ENCODE measurements at regions not wholly inside any gene's neighbourhood (a gene's known extent, or its start where the extent isn't known, plus 50 kb on each side); places are given as distances from the start of the nearest gene placed in this dataset.
A peak's percentile ranks its signal among the peaks of the same experiment; 100 is the strongest.
"Not testable (repeated sequence)": the region's sequence is repeated elsewhere in the genome, so short reads cannot be mapped to it uniquely, and the experiment has no call there.

DNA sequence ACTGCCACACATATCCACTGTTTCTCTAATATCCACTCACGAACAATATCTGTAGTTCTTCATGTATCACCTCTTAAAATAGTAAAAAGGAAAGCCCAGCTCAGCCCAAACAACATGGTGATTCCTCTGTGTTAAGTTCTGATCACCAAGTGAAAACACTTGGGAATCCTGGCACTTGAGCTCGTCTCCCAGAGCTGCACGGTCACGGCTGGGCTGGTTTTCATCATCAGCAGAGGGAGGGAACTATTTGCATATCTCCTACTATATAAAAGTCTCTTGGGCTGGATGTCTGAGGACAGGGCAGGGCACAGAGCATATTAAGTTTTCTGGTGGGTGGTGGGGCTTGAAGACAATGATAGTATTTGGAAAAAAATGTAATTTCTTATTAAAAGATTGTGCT lies 870.6 kb downstream of the TMEM121 start:
- DNase-seq: no peak
- H3K27me3 ChIP-seq (ENCODE audit: control insufficient read depth, insufficient read depth, low read length): no peaks in the 10 kb centered on the region
- no peaks in the 10 kb centered on the region for H3K36me3 ChIP-seq (replicated peaks; ENCODE audit: control insufficient read depth, insufficient read depth, low read length)
- H3K4me3 ChIP-seq (ENCODE audit: insufficient read depth, low read depth, low read length): no peak overlapping the region

DNA sequence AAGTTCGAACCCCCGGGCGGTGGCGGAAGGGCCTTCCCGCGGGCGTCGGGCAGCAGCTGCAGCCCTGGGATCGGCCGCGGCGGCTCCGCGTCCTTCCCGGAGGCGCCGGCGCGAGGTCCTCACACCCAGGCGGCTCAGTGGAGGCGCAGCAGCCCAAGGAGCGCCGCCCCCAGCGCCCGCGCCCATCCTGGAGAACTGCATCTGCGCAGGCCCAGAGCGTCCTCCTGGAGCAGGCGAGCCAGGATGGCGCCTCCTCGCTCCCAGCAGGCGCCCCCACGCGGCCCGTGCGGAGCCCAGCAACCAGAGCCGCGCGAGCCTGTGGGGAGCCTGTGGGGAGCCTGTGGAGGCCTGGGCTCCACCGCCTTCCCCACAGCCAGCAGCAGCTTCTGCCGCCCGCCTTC lies 872.5 kb downstream of the TMEM121 start:
- not testable (repeated sequence) for H3K4me3 ChIP-seq (ENCODE audit: insufficient read depth, low read depth, low read length); DNase-seq; H3K27me3 ChIP-seq (ENCODE audit: control insufficient read depth, insufficient read depth, low read length); H3K36me3 ChIP-seq (replicated peaks; ENCODE audit: control insufficient read depth, insufficient read depth, low read length)

DNA sequence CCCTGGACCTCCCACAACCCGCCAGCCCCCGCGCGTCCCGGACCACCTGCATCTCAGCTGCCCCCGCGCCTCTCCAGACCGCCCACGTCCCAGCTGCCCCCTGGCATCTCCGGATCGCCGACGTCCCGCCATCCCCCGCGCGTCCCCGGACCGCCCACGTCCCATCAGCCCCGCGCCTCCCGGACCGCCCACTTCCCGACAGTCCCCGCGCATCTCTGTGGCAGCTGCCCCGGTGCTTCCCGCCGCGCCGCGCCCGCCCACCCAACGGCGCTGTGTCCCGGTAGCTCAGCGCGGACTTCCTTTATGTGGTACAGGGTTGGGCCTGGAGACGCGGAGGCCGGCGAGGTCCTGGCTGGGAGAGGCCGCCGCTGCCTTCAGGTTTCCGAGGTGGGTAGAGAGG lies 874.9 kb downstream of the TMEM121 start:
- not testable (repeated sequence) for H3K4me3 ChIP-seq (ENCODE audit: insufficient read depth, low read depth, low read length); H3K27me3 ChIP-seq (ENCODE audit: control insufficient read depth, insufficient read depth, low read length); H3K36me3 ChIP-seq (replicated peaks; ENCODE audit: control insufficient read depth, insufficient read depth, low read length); DNase-seq

DNA sequence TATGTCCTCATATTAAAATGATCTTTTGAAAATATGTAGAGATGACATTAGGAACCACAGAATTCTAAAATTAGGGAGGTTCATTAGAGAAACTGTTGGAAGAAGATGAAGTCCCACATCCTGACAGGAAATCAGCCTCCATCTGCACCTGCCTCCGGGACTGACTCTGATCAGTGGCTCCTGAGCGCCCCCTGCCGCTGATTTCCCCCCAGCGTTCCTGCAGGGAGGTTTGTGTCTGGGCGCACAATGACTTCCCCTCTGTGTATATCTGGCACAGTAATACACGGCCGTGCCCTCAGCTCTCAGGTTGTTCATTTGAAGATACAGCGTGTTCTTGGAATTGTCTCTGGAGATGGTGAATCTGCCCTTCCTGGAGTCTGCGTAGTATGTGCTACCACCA lies 883.8 kb downstream of the TMEM121 start:
- not testable (repeated sequence) for H3K36me3 ChIP-seq (replicated peaks; ENCODE audit: control insufficient read depth, insufficient read depth, low read length); DNase-seq; H3K4me3 ChIP-seq (ENCODE audit: insufficient read depth, low read depth, low read length); H3K27me3 ChIP-seq (ENCODE audit: control insufficient read depth, insufficient read depth, low read length)

DNA sequence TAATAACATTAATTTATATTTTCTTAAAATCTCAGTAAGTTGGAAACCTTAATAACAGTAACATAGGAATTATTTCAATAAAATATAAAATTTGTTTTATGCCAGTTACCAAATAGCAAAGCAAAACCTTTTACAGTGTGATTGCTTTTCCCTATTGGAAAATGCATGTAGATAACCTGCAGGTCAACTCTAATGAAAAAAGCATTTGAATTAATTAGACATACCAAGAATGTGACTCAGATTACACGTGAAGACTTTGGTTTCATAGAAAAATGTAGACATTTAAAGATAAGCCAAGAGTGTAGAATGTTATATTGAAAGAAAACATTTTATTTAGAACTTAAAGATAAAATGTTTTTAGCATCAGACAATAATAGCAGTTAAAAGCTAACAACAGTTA lies 888.1 kb downstream of the TMEM121 start:
- Histone ChIP-seq H3K36me3 (replicated peaks; ENCODE audit: control insufficient read depth, insufficient read depth, low read length) (no peaks in the 10 kb centered on the region), H3K4me3 (ENCODE audit: insufficient read depth, low read depth, low read length) (no peak overlapping the region), H3K27me3 (ENCODE audit: control insufficient read depth, insufficient read depth, low read length) (no peaks in the 10 kb centered on the region)
- no peak for DNase-seq

DNA sequence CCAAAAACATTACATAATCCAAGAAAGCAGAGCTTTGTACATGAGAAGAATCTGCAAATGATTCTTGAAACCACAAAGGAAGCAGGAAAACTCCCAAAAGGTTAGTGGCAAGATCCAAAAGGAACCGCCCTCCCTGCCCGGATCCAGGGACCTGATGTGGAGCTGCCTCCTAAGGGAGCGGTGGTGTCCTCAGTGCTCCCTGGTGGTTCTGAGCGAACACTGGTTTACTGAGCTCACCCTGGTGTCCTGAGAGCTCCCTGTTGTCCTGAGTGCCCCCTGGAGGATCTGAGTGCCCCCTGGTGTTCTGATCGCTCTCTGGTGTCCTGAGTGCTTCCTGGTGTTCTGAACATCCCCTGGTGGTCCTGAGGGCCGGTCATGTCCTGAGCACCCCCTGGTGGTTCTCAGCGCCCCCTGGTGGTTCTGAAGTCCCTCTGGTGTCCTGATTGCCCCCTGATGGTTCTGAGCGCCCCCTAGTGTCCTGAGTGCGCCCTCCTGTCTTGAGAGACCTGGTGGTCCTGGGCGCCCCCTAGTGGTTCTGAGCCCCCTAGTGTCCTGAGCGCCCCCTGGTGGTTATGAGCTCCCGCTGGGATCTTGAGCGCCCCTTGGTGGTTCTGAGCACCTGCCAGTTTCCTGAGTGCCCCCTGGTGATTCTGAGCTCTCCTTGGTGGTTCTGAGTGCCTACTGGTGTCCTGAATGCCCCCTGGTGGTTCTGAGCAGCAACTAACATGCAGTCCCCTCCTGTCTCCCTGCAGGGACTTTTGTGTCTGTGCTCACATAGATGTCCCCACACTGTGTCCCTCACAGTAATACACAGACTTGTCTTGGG lies 891.1 kb downstream of the TMEM121 start:
- Histone ChIP-seq H3K36me3 (replicated peaks; ENCODE audit: control insufficient read depth, insufficient read depth, low read length) (no peaks in the 10 kb centered on the region), H3K4me3 (ENCODE audit: insufficient read depth, low read depth, low read length) (no peak overlapping the region), H3K27me3 (ENCODE audit: control insufficient read depth, insufficient read depth, low read length) (no peaks in the 10 kb centered on the region)
- DNase-seq: peak; percentile 12

DNA sequence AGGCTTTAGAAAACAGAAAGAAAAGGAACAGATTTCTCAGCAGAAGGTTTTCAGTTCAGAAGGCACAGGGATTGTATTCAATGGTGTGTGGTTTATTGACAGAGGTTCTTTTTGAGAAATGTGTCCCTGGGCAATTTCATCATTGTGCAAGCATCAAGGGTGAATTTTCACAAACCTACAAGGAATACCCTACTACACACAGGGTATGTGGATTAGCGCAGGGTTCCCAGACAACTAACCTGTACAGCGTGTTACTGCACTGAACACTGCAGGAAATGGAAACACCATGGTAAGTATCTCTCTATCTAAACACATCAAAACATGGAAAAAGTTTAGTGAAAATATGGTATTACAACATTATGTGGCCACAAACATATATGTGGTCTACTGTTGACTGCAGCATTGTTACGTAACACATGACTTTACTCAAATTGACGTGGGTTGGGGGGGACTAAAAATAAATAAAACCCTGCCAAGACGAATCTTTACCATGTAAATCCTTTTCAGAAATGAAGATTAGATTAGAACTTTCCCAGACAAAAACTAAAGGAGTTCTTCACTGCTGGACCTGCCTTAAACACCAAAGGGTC lies 893.1 kb downstream of the TMEM121 start:
- no peaks in the 10 kb centered on the region for H3K36me3 ChIP-seq (replicated peaks; ENCODE audit: control insufficient read depth, insufficient read depth, low read length)
- DNase-seq: no peak
- H3K27me3 ChIP-seq (ENCODE audit: control insufficient read depth, insufficient read depth, low read length): no peaks in the 10 kb centered on the region
- H3K4me3 ChIP-seq (ENCODE audit: insufficient read depth, low read depth, low read length): no peak overlapping the region

DNA sequence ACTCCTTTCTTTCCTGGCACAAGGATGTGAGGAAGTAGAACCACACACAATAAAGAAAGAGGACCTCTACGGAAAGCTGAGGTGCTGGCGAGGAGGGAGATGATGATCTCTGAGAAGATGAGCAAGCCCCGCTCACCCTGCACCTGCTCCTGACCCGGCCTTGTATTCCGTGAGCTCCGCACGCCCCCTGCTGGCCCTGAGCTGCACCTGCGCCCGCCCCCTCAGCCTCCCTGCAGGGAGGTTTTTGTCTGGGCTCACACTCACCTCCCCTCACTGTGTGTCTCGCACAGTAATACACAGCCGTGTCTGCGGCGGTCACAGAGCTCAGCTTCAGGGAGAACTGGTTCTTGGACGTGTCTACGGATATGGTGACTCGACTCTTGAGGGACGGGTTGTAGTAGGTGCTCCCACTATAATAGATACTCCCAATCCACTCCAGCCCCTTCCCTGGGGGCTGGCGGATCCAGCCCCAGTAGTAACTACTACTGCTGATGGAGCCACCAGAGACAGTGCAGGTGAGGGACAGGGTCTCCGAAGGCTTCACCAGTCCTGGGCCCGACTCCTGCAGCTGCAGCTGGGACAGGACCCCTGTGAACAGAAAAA lies 895.1 kb downstream of the TMEM121 start:
- H3K36me3 ChIP-seq (replicated peaks; ENCODE audit: control insufficient read depth, insufficient read depth, low read length); DNase-seq; H3K27me3 ChIP-seq (ENCODE audit: control insufficient read depth, insufficient read depth, low read length); H3K4me3 ChIP-seq (ENCODE audit: insufficient read depth, low read depth, low read length): not testable (repeated sequence)

DNA sequence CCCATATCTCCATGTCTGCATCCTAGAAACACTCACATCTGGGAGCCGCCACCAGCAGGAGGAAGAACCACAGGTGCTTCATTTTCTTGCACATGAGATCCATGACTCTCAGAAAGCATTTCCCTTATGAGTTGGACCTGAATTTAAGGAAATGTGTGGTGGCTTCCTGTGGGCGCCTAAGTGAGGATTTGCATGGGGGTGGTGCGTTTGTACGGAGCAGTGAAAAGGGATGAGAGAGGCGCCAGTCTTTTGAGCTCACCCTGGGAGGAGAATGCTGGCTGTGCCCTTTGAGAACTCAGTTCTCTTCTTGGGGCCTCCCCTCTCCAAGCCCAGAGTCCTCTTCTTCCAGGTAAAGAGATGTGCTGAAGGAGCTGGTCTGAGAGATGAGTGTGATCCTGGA lies 895.7 kb downstream of the TMEM121 start:
- DNase-seq: no peak
- H3K27me3 ChIP-seq (ENCODE audit: control insufficient read depth, insufficient read depth, low read length): no peaks in the 10 kb centered on the region

DNA sequence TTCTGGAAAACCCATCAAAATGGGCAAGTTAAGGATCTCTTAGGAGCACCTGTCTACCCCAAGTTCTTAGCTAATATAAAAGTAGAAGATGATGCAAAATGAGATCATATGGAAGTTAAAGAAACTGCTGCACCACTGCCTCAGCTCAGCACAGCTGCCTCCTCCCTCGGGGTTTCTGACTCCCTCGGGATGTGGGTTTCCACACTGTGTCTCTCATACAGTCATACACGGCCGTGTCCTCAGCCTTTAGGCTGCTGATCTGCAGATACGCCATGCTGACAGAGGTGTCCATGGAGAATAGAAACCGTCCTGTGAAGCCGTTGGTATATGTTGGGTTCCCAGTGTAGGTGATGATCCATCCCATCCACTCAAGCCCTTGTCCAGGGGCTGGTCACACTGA lies 898.8 kb downstream of the TMEM121 start:
- DNase-seq; H3K4me3 ChIP-seq (ENCODE audit: insufficient read depth, low read depth, low read length); H3K36me3 ChIP-seq (replicated peaks; ENCODE audit: control insufficient read depth, insufficient read depth, low read length); H3K27me3 ChIP-seq (ENCODE audit: control insufficient read depth, insufficient read depth, low read length): not testable (repeated sequence)

More for the DNA sequence above, 895.7 kb downstream of the TMEM121 start:
- Histone ChIP-seq H3K36me3 (replicated peaks; ENCODE audit: control insufficient read depth, insufficient read depth, low read length) (no peaks in the 10 kb centered on the region), H3K4me3 (ENCODE audit: insufficient read depth, low read depth, low read length) (no peak overlapping the region)

DNA sequence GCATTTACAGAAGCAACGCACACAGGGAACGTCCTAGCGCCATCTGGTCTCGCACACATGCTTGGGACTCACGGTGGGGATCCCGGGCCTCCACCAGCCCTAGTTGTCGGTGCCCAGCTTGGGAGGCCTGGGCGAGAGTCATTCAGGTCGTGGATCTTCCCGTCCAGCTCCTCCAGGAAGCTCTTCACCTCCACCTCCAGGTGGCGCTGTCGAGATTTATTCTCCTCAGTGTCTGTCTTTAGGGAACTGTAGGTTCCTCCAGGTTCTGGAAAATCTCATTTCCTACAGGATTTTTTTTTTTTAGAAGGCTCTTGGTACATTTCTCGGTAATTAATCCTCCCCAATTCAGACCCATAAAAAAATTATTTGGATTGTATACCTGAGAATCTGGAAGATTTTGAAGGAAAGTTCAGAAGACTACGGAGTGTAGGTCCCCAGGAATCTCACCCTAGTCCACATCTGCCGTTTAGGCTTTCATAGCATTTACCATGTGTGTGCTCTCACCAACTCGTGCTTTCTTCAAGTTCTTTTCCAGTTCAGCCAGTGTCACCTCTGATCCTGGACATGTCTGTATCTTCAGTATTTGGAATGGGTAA lies 910.0 kb downstream of the TMEM121 start:
- DNase-seq: no peak
- H3K27me3 ChIP-seq (ENCODE audit: control insufficient read depth, insufficient read depth, low read length): no peaks in the 10 kb centered on the region
- H3K36me3 ChIP-seq (replicated peaks; ENCODE audit: control insufficient read depth, insufficient read depth, low read length): no peaks in the 10 kb centered on the region
- H3K4me3 ChIP-seq (ENCODE audit: insufficient read depth, low read depth, low read length): no peak overlapping the region

DNA sequence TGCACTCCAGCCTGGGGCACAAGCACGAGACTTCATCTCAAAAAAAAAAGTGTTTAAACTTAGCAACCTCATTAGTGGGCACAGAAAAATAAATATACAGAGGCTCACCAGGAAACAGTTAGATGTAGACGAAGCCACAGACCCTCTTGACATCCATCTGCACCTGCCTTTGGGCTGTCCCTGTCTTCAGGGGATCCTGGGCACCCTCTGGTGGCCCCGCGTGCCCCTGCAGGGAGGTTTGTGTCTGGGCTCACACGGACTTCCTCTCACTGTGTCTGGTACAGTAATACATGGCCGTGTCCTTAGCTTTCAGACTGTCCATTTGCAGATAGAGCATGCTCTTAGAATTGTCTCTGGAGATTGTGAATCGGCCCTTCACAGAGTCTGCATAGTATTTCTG lies 916.5 kb downstream of the TMEM121 start:
- H3K36me3 ChIP-seq (replicated peaks; ENCODE audit: control insufficient read depth, insufficient read depth, low read length): no peaks in the 10 kb centered on the region
- no peak for DNase-seq
- no peaks in the 10 kb centered on the region for H3K27me3 ChIP-seq (ENCODE audit: control insufficient read depth, insufficient read depth, low read length)
- H3K4me3 ChIP-seq (ENCODE audit: insufficient read depth, low read depth, low read length): no peak overlapping the region

DNA sequence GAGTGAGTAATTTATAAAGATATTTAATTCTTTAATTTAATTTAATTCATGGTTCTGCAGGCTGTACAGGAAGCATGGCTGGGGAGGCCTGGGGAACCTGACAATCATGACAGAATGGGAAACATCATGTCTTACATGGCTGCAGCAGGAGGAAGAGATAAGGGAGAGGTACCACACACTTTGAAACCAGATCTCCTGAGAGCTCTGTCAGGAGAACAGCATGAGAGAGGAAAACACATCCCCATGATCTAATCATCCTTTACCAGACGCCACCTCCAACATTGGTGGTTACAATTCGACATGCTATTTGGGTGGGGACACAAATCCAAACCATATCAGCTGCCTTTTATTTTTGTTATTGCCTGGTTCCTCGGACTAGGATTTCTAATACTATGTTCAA lies 928.6 kb downstream of the TMEM121 start:
- Histone ChIP-seq H3K36me3 (replicated peaks; ENCODE audit: control insufficient read depth, insufficient read depth, low read length) (no peaks in the 10 kb centered on the region), H3K27me3 (ENCODE audit: control insufficient read depth, insufficient read depth, low read length) (no peaks in the 10 kb centered on the region), H3K4me3 (ENCODE audit: insufficient read depth, low read depth, low read length) (no peak overlapping the region)
- DNase-seq: no peak

DNA sequence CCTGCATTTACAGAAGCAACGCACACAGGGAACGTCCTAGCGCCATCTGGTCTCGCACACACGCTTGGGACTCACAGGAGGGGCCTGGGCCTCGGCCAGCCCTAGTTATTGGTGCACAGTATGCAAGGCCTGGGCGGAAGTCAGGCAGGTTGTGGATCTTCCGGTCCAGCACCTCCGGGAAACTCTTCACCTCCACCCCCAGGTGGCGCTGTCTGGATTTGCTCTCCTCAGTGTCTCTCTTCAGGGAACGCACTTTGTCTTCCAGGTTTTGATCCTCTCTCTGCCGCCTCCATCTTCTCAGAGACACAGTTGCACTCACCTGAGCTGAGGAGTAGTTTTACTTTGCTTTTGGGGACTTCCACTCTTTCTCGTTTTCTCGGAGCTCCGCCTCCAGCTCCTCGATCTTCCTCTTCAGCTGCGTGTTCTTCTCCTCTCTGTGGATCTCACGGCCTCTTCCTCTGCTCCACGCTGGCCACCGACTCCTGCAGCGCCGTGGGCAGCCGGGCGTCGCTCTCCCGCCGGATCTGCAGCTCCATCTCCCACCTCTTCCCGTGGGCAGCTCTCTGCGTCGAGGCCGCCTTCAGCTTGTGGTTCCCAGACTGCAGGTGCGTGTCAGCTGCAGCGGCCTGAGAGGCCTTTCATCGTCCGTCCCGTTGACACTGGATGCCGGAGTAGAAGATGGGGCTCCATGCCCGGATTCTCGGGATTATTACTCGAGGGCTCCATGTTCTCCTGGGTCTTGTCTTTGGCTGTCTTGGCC lies 933.8 kb downstream of the TMEM121 start:
- no peak overlapping the region for H3K4me3 ChIP-seq (ENCODE audit: insufficient read depth, low read depth, low read length)
- no peaks in the 10 kb centered on the region for H3K27me3 ChIP-seq (ENCODE audit: control insufficient read depth, insufficient read depth, low read length)
- peak; percentile 40 for DNase-seq
- no peaks in the 10 kb centered on the region for H3K36me3 ChIP-seq (replicated peaks; ENCODE audit: control insufficient read depth, insufficient read depth, low read length)
